ENCODE measurements at regions not wholly inside any gene's neighbourhood (a gene's known extent, or its start where the extent isn't known, plus 50 kb on each side); places are given as distances from the start of the nearest gene placed in this dataset.

DNA sequence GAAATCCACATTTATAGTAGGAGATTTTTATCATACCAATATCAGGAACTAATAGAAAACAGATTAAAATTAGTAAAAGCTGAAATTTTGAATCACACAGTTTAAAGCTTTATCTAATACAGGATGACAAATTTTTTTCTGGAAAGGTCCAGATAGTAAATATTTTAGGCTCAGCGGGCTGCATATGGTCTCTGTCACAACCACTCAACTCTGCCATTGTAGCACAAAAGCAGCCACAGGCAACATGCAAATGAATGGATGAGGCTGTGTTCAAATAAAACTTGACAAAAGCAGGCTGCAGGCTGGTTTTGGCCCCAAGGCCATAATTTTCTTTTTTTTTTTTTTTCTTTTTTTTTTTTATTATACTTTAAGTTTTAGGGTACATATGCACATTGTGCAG is 108.2 kb upstream of the CCDC90B start:
- TF ChIP-seq CREM (CRISPR knock-in tag; IDR thresholded peaks at IDR 0.05) (no peak), CREB1 (CRISPR knock-in tag; IDR thresholded peaks at IDR 0.05) (no peak), FOXP1 (CRISPR knock-in tag; IDR thresholded peaks at IDR 0.05; ENCODE audit: borderline replicate concordance) (no peak), ESRRA (CRISPR knock-in tag; IDR thresholded peaks at IDR 0.05; ENCODE audit: borderline replicate concordance) (no peak)
- TF ChIP-seq, protein P1, sequence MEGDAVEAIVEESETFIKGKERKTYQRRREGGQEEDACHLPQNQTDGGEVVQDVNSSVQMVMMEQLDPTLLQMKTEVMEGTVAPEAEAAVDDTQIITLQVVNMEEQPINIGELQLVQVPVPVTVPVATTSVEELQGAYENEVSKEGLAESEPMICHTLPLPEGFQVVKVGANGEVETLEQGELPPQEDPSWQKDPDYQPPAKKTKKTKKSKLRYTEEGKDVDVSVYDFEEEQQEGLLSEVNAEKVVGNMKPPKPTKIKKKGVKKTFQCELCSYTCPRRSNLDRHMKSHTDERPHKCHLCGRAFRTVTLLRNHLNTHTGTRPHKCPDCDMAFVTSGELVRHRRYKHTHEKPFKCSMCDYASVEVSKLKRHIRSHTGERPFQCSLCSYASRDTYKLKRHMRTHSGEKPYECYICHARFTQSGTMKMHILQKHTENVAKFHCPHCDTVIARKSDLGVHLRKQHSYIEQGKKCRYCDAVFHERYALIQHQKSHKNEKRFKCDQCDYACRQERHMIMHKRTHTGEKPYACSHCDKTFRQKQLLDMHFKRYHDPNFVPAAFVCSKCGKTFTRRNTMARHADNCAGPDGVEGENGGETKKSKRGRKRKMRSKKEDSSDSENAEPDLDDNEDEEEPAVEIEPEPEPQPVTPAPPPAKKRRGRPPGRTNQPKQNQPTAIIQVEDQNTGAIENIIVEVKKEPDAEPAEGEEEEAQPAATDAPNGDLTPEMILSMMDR (IDR thresholded peaks at IDR 0.05), result no peak
- TF ChIP-seq, protein P2, sequence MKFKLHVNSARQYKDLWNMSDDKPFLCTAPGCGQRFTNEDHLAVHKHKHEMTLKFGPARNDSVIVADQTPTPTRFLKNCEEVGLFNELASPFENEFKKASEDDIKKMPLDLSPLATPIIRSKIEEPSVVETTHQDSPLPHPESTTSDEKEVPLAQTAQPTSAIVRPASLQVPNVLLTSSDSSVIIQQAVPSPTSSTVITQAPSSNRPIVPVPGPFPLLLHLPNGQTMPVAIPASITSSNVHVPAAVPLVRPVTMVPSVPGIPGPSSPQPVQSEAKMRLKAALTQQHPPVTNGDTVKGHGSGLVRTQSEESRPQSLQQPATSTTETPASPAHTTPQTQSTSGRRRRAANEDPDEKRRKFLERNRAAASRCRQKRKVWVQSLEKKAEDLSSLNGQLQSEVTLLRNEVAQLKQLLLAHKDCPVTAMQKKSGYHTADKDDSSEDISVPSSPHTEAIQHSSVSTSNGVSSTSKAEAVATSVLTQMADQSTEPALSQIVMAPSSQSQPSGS (CRISPR knock-in tag; IDR thresholded peaks at IDR 0.05; ENCODE audit: borderline replicate concordance, low read depth), result no peak
- TF ChIP-seq, protein P3, sequence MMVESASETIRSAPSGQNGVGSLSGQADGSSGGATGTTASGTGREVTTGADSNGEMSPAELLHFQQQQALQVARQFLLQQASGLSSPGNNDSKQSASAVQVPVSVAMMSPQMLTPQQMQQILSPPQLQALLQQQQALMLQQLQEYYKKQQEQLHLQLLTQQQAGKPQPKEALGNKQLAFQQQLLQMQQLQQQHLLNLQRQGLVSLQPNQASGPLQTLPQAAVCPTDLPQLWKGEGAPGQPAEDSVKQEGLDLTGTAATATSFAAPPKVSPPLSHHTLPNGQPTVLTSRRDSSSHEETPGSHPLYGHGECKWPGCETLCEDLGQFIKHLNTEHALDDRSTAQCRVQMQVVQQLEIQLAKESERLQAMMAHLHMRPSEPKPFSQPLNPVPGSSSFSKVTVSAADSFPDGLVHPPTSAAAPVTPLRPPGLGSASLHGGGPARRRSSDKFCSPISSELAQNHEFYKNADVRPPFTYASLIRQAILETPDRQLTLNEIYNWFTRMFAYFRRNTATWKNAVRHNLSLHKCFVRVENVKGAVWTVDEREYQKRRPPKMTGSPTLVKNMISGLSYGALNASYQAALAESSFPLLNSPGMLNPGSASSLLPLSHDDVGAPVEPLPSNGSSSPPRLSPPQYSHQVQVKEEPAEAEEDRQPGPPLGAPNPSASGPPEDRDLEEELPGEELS (CRISPR knock-in tag; IDR thresholded peaks at IDR 0.05), result no peak
- TF ChIP-seq, protein P4, sequence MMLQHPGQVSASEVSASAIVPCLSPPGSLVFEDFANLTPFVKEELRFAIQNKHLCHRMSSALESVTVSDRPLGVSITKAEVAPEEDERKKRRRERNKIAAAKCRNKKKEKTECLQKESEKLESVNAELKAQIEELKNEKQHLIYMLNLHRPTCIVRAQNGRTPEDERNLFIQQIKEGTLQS (CRISPR knock-in tag; conservative IDR thresholded peaks at IDR 0.05), result no peak

Measured in WTC11 (cell line).